Transverse colon (tissue), 4 donors: ENCODE measurements at regions not wholly inside any gene's neighbourhood (a gene's known extent, or its start where the extent isn't known, plus 50 kb on each side); places are given as distances from the start of the nearest gene placed in this dataset.

Source experiments
- DNase-seq: peaks from one replicate; pipeline ENCODE4 v3.0.0-alpha.2; 2019
- H3K27ac ChIP-seq, 4 donors: fragments of 200-600 bp; sonication (generic); 2 replicates each; pipeline ENCODE4 v1.5.1; 2016 to 2018; ENCODE audit warnings: inconsistent platforms in 4 of 4
- H3K27me3 ChIP-seq: fragments of 200-600 bp; sonication (generic); 2 replicates; pipeline ENCODE4 v1.5.1; 2017; ENCODE audit warnings: inconsistent platforms
- H3K36me3 ChIP-seq, 4 donors: fragments of 200-600 bp; sonication (generic); 2 replicates each; pipeline ENCODE4 v1.5.1; 2017 to 2019; ENCODE audit warnings: inconsistent platforms in 4 of 4
- H3K4me1 ChIP-seq, 4 donors: fragments of 200-600 bp; sonication (generic); 2 replicates each; pipeline ENCODE4 v1.5.1; 2017 to 2020; ENCODE audit warnings: inconsistent platforms in 4 of 4
- H3K4me3 ChIP-seq, 4 donors: fragments of 200-600 bp; sonication (generic); 1 replicate in 1 of 4; 2 replicates in 3 of 4; pipeline versions ENCODE4 v1.5.1 to v1.6.1; 2017 to 2019; ENCODE audit warnings: inconsistent platforms in 4 of 4
- H3K9me3 ChIP-seq, 2 donors: fragments of 200-600 bp; sonication (generic); 2 replicates each; pipeline ENCODE4 v1.5.1; 2017 to 2019; ENCODE audit warnings: inconsistent platforms in 2 of 2
- EP300 ChIP-seq: sonication (generic); formaldehyde crosslinking; IDR thresholded peaks from one replicate; pipeline ENCODE4 v1.6.1; 2017; ENCODE audit warnings: antibody characterized with exemption, low read depth
- POLR2A ChIP-seq: fragments of 450-650 bp; IDR thresholded peaks from one replicate; pipeline ENCODE4 v1.6.1; 2016; ENCODE audit warnings: antibody characterized with exemption, mild to moderate bottlenecking, moderate library complexity
- POLR2AphosphoS5 ChIP-seq, 3 donors: sonication (generic); formaldehyde crosslinking; IDR thresholded peaks; one replicate each; pipeline ENCODE4 v1.6.1; 2016; ENCODE audit warnings: antibody characterized with exemption in 3 of 3
- WGBS, 2 donors: methylation state at CpG; one replicate each; pipeline ENCODE4 v1.1.5; 2018; ENCODE audit warnings: low coverage in 1 of 2; 5-methylcytosine and 5-hydroxymethylcytosine counted together
- in situ Hi-C, 4 donors: fragments of 200-750 bp; cut with MboI; loops; one replicate each; pipeline versions ENCODE4 v1.15.0 to v1.15.1; 2017; ENCODE audit warnings: low sequenced_read_pairs in 3 of 4, low pct_ligation_motif_present in 1 of 4, low pct_unique_long_range_greater_than_20kb in 1 of 4
- intact Hi-C: fragments of 100-400 bp; cut with DNase I; formaldehyde crosslinking; loops from one replicate; pipeline ENCODE4 v1.15.1; 2023; ENCODE audit warnings: low total_unique reads
- TF ChIP-seq, protein P1 (sequence below), 5 experiments: fragments of 200-600 bp in 3 of 5; fragments of 450-650 bp in 2 of 5; sonication (generic) in 3 of 5; IDR thresholded peaks; 1 replicate in 2 of 5; 2 replicates in 3 of 5; pipeline ENCODE4 v1.5.1; 2016 to 2017; ENCODE audit warnings: antibody characterized with exemption in 5 of 5, inconsistent platforms in 3 of 5, mild to moderate bottlenecking in 2 of 5, moderate library complexity in 1 of 5

- Histone ChIP-seq H3K4me1 (peaks cover 0 to 3% (median 0%) of the 10 kb centered on the region in 4 donors), H3K4me3 (no peak overlapping the region), H3K36me3 (no peaks in the 10 kb centered on the region), H3K27ac (no peak overlapping the region), H3K9me3 (no peaks in the 10 kb centered on the region), H3K27me3 (no peaks in the 10 kb centered on the region)
- intact Hi-C loops: no loop called here
- in situ Hi-C loops: no loop called here
- TF ChIP-seq POLR2AphosphoS5 (IDR thresholded peaks at IDR 0.05) (no peak), POLR2A (no peak), EP300 (no peak)
- TF ChIP-seq, protein P1, sequence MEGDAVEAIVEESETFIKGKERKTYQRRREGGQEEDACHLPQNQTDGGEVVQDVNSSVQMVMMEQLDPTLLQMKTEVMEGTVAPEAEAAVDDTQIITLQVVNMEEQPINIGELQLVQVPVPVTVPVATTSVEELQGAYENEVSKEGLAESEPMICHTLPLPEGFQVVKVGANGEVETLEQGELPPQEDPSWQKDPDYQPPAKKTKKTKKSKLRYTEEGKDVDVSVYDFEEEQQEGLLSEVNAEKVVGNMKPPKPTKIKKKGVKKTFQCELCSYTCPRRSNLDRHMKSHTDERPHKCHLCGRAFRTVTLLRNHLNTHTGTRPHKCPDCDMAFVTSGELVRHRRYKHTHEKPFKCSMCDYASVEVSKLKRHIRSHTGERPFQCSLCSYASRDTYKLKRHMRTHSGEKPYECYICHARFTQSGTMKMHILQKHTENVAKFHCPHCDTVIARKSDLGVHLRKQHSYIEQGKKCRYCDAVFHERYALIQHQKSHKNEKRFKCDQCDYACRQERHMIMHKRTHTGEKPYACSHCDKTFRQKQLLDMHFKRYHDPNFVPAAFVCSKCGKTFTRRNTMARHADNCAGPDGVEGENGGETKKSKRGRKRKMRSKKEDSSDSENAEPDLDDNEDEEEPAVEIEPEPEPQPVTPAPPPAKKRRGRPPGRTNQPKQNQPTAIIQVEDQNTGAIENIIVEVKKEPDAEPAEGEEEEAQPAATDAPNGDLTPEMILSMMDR (IDR thresholded peaks at IDR 0.05): no peak
- WGBS, 2 donors: 89 to 100% methylated on average over 1 of the region's 1 CpG
- DNase-seq: no peak
Observed at GRCh38 chr5:123748239-123748638, 236.3 kb downstream of the CSNK1G3 start.

DNA sequence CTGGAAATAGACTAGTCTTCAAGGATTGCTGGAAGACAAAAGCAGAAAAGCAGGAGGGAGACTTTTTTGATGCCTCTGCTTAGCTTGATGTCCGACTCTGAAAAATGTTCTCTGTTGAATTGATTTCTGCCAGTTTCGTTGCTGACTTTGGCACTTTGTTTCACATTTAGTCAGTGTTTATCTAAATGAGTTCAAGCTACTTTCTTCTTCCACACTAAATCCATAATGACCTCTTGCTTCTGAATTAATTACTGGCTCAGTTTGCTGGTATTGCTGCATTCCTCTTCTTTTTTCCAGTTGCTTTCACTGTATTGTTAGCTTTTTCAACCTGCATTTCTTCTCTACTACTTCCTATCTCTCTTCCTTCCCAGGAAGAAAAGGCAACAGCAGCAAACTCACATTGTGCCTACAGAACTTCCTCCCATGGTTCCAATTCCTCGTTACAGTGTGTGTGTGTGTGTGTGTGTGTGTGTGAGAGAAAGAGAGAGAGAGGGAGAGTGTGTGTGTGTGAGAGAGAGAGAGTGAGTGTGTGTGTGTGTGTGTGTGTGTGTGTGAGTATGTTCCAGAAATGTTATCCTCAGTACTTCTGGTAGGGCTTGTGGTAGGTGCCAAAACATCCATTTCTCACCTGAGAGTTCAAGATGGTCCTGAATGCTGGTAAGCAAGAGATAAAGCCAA lies 234.8 kb downstream of the CSNK1G3 start:
- H3K27ac ChIP-seq: no peak overlapping the region
- TF ChIP-seq POLR2A: no peak
- TF ChIP-seq POLR2AphosphoS5 (IDR thresholded peaks at IDR 0.05): no peak
- no peak for TF ChIP-seq EP300
- TF ChIP-seq, protein P1 (IDR thresholded peaks at IDR 0.05): no peak
- intact Hi-C loops: no loop called here
- no peaks in the 10 kb centered on the region for H3K27me3 ChIP-seq
- H3K4me1 ChIP-seq: no peaks in the 10 kb centered on the region
- DNase-seq: no peak
- WGBS, 2 donors: 46 to 51% methylated on average over 3 of the region's 3 CpGs
- no peak overlapping the region for H3K4me3 ChIP-seq
- no peaks in the 10 kb centered on the region for H3K9me3 ChIP-seq
- in situ Hi-C loops: no loop called here
- no peaks in the 10 kb centered on the region for H3K36me3 ChIP-seq

DNA sequence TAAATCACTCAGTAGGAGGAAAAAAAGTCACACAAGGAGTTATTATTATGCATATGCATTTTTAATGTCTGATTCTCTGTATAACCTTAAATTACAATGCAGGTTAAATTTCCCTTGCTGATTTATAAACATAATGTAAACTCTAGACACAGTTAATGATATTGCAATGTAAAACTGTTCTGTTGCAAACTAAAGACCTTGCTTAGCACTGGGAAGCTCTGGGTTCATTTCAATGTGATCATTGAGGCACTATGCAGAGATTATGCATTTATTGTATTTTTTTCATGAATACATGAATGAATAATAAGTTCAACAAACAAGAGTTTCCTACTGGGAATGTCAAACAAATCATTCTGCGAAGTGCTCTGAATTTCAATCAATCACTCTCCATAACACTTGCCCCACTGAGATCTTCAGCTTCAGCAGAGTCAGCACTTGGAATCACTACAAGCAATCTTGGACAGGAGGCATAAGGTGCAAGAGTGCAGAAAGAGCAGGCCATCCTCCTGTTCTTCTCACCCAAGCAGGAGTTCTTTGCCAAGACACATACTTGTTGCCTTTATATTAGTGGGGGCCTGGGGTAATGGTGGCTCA lies 232.1 kb downstream of the CSNK1G3 start:
- H3K9me3 ChIP-seq: no peaks in the 10 kb centered on the region
- TF ChIP-seq POLR2AphosphoS5 (IDR thresholded peaks at IDR 0.05): no peak
- TF ChIP-seq, protein P1 (IDR thresholded peaks at IDR 0.05): no peak

DNA sequence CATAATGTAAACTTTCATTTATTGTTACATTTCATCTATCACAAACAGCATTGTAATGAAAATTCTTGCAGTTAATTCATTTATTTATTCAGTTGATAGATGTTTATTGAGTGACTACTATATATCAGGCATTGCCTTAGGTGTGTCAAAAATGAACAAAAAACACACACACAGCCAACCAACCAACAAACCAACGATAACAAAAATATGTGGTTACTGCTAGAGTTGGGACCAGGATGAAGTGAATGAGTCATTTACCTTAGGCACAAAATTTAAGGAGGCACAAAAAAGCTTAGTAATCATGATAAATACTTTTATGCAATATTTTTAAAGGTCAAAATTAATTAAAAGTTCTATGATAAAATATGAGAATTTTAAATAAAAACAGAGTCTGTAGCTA lies 223.4 kb downstream of the CSNK1G3 start:
- H3K27me3 ChIP-seq: no peaks in the 10 kb centered on the region
- TF ChIP-seq POLR2A (no peak), EP300 (no peak)
- peaks cover 0 to 8% of the 10 kb centered on the region in 2 donors for H3K9me3 ChIP-seq
- no peak for DNase-seq
- no peaks in the 10 kb centered on the region for H3K36me3 ChIP-seq
- 75 to 78% methylated on average over 1 of the region's 1 CpG for WGBS, 2 donors
- H3K27ac ChIP-seq: no peak overlapping the region
- intact Hi-C loops: no loop called here
- H3K4me3 ChIP-seq: no peak overlapping the region
- H3K4me1 ChIP-seq: no peaks in the 10 kb centered on the region
- in situ Hi-C loops: no loop called here

More for the DNA sequence above, 232.1 kb downstream of the CSNK1G3 start:
- no peak overlapping the region for H3K4me3 ChIP-seq
- no peak for DNase-seq
- WGBS, 2 donors: 95 to 100% methylated on average over 1 of the region's 1 CpG
- H3K4me1 ChIP-seq: no peaks in the 10 kb centered on the region
- in situ Hi-C loops: no loop called here
- no peaks in the 10 kb centered on the region for H3K27me3 ChIP-seq
- intact Hi-C loops: no loop called here
- no peaks in the 10 kb centered on the region for H3K36me3 ChIP-seq
- no peak overlapping the region for H3K27ac ChIP-seq
